Activated CD4-positive, alpha-beta T cell treated with anti-CD3 and anti-CD28 coated beads, Interleukin-2, amount 50 U/mL, for 48 hours (primary cell): ENCODE measurements at regions not wholly inside any gene's neighbourhood (a gene's known extent, or its start where the extent isn't known, plus 50 kb on each side); places are given as distances from the start of the nearest gene placed in this dataset.

Experiments
- DNase-seq, 2 experiments: peaks; one replicate each; pipeline ENCODE4 v3.0.0-alpha.2; 2020

DNA sequence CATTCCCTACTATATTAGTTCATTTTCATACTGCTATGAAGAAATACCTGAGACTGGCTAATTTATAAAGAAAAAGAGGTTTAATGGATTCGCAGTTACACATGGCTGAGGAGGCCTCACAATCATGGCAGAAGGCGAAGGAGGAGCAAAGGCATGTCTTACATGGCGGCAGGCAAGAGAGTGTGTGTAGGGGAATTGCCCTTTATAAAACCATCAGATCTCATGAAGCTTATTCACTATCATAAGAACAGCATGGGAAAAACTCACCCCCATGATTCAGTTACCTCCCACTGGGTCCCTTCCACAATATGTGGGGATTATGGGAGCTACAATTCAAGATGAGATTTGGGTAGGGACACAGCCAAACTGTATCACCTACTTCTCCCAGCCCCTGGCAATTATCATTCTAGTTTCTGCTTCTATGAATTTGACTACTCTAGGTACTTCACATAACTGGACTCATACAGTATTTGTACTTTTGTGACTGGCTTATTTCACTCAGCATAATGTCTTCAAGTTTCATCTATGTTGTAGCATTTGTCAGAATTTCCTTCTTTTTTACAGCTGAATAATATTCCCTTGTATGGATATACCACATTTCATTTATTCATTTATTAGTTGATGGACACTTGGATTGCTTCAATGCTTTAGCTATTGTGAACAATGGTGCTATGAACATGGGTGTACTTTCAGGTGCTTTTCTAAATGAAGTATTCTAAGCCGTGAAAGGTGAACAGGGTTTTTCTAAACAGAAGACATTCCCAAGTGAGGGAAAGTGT, 219.5 kb upstream of the NUDT4 start:
- no peak for DNase-seq

DNA sequence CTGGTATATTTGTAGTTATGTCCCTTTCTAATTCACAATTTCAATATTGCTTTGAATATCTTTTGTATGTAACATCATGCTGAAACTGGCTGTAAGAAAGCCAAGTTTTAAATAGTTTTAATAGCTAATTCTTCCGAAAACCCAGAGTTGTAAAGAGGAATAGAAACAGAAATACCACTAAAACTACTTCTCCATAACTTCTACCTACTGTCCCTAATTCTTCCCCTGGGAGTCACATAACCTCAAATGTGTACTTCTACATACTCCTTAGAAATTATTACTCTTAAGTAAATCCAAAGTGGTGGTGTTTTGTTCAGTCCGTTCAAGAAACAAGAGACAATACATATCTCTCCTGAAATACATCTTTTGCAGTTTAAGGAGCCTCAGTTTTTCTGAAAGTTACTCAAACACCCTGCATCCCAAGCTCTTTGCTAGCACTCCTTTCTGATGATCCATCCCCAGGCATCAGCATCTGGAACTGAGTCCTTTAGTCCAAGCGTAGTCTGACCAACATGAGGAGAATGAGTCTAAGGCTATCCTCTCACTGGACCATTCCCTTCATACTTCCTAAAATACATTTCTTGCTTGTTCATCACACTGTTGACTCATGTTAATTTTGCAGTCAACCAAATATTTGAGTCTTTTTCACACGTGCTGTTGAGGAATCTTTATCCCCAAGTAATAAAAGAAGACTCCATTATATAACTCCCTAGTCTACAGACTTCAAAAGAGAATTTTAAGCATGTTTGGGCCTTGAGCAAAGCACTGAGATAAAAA, 214.3 kb upstream of the NUDT4 start:
- no peak for DNase-seq

DNA sequence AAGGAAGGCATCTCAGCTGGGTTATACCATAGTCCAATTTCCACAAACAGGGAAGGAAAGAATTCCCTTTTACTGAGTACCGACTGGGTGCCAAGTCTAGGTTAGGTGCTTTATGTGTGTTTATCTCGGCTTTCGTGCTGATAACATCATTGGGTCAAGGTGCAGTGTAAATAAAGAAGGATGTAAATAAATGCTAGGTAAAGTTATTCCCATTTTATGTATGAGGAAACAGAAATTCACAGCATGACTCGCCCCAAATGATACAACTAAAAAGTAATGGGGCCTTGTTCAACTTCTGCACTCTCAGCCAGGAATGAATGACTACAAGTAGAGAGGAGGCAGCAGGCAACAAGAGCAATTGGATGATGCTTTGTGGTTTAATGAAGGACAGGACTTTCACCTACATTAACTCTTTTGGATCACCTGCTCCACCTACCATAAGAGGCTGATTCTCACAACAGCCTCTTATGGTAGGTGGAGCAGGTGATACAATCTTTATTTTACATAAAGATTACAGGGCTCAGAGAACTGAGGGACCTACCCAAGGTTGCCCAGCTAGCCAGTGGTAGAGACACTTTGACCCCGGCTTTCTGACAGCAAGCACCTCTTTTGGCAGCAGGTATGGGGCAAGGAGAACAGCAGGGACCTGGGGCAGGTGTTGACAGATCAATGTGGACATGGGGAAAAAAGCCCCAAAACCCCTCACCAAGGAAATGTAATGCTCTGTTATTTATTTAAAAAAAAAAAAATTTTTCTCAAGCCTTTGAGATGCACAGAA, 213.4 kb upstream of the NUDT4 start:
- DNase-seq = no peak

DNA sequence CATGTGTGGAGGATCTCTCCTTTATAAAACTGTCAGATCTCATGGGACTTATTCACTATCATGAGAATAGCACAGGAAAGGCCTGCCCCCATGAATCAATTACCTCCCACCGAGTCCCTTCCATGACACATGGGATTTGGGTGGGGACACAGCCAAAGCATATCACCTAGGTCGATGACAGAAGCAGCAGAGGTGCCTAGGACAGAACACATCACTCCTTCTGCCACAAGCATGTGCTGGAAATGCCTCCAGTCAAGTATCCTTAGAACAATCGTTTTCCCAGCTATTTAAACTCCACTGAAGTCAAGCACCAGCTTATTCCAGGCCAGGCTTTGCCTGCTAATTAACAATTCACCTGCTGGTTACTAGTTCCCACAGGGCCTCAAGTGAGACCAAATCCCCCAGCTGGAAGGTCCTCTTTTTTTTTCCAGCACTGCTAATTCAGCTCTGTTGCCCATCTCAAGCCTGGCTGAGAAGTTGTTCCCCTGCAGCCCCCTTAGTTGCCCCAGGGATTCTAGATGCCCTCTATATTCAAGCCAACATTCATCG, 212.3 kb upstream of the NUDT4 start:
- no peak for DNase-seq

DNA sequence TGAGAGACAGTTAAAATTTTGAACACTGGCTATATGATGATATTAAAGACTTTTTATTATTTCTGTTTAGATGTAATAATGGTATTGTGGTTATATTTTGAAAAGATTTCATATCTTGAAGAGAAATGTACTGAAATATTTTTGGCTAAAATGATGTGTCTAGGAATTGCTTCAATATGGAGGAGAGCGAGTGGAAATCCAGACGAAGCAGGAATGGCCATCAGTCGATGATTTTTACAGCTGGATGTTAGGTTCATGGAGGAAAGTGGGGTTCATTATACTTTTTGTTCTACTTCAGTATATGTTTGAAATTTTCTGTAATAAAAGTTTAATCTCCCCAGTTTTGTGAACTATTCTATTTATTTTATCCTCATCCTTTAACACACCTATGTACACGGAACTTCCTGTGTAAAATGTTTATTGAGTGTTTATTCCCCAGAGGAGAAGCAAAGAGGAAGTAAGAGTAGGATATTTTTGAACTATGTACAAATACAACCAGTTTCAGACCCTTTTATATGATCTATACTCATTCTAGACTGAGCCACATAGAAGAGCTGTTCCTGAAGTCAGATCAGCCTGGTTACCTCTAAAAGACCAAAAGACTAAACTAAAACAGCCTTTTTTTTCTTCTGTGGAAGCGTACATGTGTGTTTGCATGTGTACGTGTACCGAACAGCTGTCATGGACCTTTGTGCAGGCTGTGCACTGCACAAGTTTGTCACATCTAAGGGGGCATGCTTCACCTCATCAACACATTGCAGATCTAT, 211.0 kb upstream of the NUDT4 start:
- DNase-seq = no peak

DNA sequence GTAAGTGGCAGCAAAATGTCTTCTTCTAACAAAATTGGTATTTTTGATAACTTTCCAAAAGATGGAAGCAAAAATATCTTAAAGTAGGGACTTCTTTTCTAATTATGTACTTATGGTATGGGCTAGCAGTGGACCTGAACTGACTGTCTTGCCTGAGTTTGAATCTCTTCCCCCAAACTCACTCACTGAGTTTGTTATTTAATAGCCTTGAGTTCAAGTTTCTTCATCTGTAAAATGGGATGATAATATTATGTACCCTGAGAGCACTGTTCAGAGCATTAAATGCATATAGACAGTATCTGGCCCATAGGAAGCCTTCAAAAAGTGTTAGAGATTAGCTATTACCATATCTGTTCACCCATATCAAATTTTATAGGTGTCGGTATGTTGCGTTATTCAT, 210.4 kb upstream of the NUDT4 start:
- DNase-seq = no peak

DNA sequence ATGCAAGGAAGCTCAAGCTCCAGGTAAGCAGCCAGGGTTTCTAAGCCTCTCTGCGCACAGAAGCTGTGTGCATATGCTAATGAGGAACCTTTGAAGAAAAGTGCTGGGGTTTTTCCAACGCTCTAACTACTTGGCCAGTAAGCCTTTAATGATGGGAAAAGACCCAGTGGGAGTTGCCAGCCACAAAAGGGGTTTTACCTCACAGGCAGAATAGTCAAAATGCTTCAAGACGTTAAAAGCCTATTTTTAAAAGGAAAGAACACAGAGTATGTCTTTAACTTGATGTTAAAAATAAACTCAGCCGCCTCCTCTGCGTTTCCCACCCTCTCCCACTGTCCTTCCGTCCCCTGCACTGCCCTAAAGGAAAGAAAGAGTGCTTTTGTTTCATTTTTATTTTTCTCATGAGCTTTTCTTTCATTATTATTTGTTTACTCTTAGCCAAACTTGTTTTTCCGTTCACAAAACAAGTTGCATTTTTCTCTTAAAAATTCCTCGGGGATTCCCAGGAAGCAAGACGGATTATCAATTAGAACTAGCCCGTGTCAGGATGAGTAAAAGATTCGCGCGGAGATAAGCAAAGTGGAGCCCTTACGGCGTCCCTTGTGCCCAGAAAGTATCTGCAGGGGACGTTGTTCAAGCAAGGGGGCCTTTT, 209.8 kb upstream of the NUDT4 start:
- peak; percentile 30 to 43 for DNase-seq

DNA sequence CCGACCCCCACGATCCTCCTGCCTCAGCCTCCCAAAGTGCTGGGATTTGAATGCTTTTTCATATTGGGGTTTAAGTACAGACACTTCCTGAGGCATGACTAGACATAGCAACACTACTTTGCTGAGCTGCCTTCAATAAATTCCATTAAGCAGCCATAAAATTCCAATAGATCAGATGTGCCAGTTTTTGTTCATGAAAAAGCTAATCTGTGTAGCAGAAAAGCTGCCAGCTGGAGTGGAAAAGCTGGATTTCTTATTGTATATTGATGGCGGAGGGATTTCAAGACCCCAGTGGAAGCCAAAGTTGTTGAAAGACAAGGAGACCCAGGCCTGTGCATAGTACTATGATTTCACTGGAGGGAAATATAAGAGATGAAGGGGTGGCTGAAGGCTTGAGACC, 209.0 kb upstream of the NUDT4 start:
- DNase-seq = no peak

DNA sequence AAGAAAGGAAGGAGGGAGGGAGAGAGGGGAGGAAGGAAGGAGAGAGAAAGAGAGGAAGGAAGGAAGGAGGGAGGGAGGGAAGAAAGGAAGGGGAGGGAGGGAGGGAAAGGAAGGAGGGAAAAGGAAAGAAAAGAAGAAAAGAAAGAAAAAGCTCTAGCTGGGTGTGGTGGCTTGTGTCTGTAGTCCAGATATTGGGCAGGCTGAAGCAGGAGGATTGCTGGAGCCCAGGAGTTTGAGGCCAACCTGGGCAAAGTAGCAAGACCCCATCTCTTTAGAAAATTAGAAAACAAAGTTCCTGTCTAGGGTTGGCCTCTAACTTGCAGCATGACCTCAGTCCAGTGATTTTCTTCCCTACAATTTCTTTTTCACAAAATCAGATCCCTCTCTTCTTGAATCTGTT, 208.2 kb upstream of the NUDT4 start:
- no peak for DNase-seq

DNA sequence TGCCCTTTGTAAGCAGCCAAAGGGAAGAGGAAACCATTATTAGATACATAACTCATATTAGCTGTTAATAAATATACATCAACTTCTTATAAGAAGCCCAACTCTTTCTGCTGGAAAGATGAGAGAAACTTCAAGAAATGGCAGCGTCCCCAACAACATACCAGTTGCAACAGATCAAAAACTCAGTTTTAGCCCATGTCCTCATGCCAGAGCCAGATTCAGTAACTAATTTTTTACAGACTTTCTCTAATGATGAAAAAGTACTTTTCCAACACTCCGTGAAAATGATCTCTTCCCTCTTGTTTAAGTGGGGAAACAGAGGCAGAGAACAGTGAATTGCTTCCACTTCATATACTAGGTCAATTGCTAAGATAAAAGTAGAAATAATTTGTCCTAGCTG, 206.8 kb upstream of the NUDT4 start:
- no peak for DNase-seq

DNA sequence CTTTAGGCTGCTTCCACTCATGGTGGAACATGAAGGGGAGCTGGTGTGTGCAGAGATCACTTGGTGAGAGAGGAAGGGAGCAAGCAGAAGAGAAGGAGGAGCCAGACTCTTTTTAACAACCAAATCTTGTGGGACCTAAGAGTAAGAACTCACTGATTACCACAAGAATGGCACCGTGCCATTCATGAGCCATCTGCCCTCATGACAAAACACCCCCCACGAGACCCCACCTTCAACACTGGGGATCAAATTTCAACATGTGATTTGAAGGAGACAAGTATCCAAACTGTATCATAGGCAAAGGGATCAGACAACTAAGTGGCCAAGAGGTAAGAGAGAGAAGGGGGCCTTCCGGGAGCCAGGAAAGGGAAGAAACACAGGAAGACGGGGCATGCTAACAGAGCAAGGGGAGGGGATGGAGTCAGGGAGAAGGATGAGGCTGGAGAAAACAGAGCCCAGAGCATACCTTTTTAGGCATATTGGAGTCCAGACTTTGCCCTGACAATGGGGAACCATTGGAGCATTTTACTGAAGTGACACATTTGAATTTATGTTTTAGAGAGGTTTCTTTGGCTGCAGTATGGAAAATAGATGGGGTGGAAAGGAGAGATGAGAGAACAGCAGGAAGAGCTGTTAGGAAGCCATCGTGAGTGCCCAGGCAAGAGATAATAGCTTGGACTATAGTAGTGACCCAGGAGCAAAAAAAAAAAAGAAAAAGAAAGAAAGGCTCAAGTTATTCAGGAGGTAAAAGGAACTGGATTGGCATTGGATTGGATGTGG, 204.4 kb upstream of the NUDT4 start:
- no peak for DNase-seq

DNA sequence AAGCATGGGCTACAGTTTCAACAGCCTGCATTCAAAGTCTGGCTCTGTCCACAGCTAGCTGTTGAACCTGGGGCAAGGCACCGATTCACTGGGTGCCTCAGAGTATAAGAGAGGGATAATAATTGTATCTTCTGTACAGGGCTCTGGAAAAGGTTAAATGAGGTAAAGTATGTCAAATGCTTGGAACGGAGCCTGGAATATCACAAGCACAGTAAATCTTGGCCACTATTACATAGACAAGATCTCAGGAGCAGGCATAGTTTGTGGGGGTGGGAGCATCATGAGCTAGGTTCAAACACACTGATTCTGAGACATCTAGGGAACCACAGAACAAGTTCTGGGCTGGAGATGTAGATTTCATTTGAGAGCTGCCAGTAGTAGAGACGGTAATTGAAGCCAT, 203.7 kb upstream of the NUDT4 start:
- no peak for DNase-seq

DNA sequence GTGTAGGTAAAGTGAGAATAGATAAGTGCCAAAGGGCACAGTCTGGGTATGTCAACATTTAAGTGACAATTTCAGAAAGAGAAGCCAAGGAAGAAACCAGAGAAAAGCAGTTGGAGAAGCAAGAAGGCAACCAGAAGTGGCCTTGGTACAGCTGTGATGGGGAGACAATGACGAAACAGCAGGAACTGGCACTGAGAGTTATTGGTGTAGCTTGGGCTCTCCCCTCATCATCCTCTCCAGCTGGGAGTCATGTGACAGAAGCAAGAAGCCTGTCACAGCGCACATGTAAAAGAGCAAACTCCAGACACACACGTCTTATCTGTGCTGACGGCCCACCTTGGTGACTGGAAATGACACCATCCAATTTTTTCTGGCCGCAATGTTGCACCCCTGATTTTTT, 203.3 kb upstream of the NUDT4 start:
- DNase-seq = no peak

DNA sequence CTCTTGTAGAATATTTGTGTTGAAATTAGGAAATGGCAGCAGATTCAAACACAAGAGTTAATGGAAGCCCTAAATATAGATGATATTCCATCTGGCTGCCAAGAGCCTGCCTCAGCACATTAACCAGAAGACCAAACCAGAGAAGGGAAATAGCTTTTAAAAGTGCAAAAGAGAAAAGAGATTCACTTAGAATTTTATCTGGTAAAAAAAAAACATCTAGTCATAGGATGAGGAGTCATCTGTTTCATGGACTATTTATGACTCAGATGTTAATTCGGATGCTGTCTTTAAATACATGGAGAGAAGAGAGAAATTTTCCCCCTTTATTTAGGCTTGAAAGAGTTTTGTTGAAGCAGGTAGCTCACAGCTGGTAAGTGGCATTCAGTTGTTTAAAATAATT, 201.6 kb upstream of the NUDT4 start:
- no peak for DNase-seq

DNA sequence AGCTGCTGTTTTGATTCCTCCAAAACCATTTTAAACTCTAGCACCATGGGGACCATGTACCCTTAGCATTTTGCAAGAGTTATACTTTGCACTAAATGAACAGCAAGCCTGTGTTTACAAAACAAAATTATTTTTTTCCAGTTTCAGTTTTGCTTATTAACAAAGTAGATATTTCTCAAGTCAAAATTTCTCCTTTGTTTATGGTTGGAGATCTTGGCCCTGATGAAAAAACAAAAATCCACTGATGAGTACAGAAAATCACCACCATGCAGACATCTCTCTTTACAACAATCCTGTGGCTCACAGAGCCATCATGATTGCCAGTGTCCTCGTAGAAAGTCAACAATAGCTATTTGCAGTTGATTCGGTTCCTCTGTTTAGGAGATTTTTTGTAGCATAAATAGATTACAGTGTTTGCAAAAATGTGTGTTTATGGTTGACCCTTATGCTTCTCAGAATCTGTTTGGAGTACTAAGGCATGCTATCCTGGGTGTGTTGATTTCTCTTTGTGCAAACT, 201.1 kb upstream of the NUDT4 start:
- no peak for DNase-seq

DNA sequence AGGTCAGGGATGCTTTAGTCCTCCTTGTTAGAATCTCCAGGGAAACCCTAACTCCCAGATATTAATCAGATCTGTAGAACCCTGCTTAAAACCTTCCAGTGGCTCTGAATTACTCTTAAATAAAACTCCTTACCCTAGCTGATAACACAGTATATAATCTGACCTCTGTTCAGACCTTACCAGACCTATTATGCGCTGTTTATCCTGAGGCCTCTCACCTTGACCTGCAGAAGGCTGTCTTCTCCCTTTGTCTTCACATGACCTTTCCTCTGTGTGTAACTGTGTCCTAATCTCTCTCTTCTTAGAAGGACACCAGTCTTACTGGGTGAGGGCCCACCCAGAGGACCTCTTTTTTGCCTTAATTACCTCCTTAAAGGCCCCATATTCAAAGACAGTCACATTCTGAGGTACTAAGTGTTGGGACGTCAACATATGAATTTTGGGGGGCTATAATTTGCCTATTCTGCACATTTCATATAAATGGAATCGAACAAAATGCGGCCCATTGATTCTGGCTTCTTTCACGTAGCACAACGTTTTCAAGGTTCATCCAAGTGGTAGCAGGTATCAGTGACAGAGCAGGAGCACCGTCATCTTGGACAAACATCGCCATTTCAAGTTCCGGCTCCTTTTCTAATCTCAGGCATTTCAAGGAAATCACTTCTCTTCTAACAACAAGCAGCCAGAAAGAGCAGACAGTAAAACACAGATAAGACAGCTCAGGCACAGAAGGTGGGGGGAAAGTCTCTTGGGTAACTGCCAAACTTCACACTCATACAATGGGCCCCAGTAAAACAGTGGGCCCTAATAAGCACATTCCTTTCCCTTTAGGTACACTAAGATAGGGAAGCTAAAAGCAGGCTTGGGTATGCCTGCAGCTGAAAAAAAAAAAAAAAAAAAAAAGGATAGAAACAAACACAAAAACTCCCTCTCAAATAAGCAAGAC, 200.2 kb upstream of the NUDT4 start:
- DNase-seq = no peak

DNA sequence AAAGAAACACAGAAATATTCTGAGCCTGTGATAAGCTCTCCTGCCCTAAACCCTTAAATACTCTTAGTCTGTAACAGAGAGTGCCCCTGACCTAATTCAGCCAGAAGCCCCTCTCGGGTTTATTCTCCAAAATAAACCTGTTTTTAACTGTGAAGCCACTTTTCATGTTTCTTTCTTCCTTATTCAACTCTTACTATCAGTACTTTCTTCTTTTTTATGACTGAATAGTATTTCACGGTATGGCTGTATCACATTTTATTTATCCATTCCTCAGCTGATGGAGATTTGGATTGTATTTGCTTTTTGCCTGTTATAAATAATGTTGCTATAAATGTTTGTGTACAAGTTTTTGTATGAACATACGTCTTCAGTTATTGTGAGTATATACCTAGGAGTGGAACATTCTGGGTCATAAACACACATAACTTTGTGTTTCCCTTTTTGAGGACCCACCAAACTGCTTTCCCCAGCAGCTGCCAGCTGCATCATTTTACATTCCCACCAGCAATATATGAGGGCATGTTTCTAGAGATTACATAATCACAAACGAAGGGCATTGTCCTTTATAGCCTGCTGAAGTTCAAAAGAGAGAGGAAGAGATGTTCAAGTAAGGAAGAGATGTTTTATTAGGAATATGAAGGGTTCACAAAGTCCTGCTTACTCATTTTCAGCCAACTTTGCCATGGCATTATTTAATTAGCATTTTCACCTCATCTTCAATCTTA, 199.4 kb upstream of the NUDT4 start:
- no peak for DNase-seq

DNA sequence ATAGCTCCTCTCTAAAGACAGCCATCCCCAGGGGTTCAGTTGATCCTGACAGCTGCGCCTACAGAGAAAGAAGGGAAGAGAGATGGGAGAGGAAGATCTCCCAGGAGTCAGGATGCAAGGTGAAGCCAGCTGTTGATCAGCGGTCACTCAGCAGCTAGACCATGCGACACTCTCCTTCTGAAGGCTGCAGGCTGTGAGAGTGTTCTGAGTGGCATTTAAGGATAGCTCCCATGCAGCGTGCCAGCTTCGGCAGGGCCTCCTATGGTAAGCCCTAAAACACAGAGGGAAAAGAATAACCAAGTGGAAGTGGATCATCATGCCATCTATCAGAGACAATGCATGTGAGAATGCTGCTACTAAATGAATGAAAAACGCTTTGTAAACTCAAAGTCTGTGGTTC, 197.9 kb upstream of the NUDT4 start:
- no peak for DNase-seq

DNA sequence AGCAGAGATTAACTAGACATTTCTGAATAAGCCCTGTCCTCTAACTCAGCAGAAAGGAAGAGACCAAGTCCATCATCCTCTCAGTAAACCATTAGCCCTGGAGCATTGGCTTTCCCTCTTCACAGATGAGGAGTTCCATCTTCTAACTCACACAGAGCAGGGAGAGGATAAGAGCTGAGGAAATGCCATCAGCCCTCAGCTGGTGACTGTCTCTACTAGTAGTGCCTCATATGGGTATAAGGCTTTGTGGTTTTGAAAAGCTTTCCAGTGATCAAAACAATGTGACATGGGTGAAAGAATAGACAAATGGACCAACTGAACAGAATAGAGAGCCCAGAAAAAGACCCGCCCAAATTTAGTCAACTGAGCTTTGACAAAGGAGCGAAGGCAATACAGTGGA, 197.2 kb upstream of the NUDT4 start:
- DNase-seq = no peak
